ENCODE measurements at regions not wholly inside any gene's neighbourhood (a gene's known extent, or its start where the extent isn't known, plus 50 kb on each side); places are given as distances from the start of the nearest gene placed in this dataset.

- Mint-ChIP-seq H3K9me3 (peaks cover 0 to 2% (median 0%) of the 10 kb centered on the region in 7 donors), H3K4me3 (no peak overlapping the region), H3K27me3 (ENCODE audit: low read depth in 3 of 3) (peaks cover 0 to 5% (median 2%) of the 10 kb centered on the region in 3 donors), H3K4me1 (no peaks in the 10 kb centered on the region), H3K27ac (no peak overlapping the region), H3K36me3 (no peaks in the 10 kb centered on the region)
- Histone ChIP-seq H4K20me1 (ENCODE audit: insufficient read depth, low read length) (no peaks in the 10 kb centered on the region), H3K4me3 (replicated peaks in 1 of 3; ENCODE audit: low read depth in 2 of 3, low read length in 3 of 3) (no peak overlapping the region), H2AFZ (ENCODE audit: insufficient read depth, low read depth, low read length, poor library complexity, severe bottlenecking) (no peak overlapping the region), H3K9me3 (replicated peaks in 1 of 2; ENCODE audit: control insufficient read depth in 1 of 2, insufficient read depth in 1 of 2, low read length in 2 of 2) (no peaks in the 10 kb centered on the region), H3K9ac (ENCODE audit: insufficient read depth, low read length, poor library complexity, severe bottlenecking) (no peak overlapping the region), H3K4me2 (replicated peaks; ENCODE audit: extremely low read depth, low read length, poor library complexity, severe bottlenecking) (no peak overlapping the region), H3K27ac (ENCODE audit: low read depth in 1 of 2, low read length in 2 of 2) (no peak overlapping the region), H3K36me3 (replicated peaks in 1 of 2; ENCODE audit: control insufficient read depth in 1 of 2, insufficient read depth in 2 of 2, low read length in 2 of 2) (no peaks in the 10 kb centered on the region), H3K79me2 (ENCODE audit: insufficient read depth, low read length) (no peaks in the 10 kb centered on the region), H3K4me1 (ENCODE audit: control insufficient read depth in 1 of 2, insufficient read depth in 2 of 2, low read length in 2 of 2) (no peaks in the 10 kb centered on the region), H3K27me3 (ENCODE audit: control insufficient read depth in 2 of 2, insufficient read depth in 2 of 2, low read length in 2 of 2) (no peaks in the 10 kb centered on the region)
- DNase-seq: no peak
- TF ChIP-seq CTCF (IDR thresholded peaks at IDR 0.05): no peak
- intact Hi-C loops (cut with micrococcal nuclease): no loop called here
- WGBS (ENCODE audit: insufficient coverage): no CpG with 5 or more reads among the region's 1 CpG
Observed at GRCh38 chr3:16089521-16089920, 85.0 kb upstream of the GALNT15 start.

GRCh38 chr3:16090024-16090423 is 84.5 kb upstream of the GALNT15 start:
- no peak overlapping the region for H2AFZ ChIP-seq (ENCODE audit: insufficient read depth, low read depth, low read length, poor library complexity, severe bottlenecking)
- H3K9ac ChIP-seq (ENCODE audit: insufficient read depth, low read length, poor library complexity, severe bottlenecking): no peak overlapping the region
- H3K79me2 ChIP-seq (ENCODE audit: insufficient read depth, low read length): no peaks in the 10 kb centered on the region
- intact Hi-C loops (cut with micrococcal nuclease): no loop called here
- H3K36me3 ChIP-seq (replicated peaks in 1 of 2; ENCODE audit: control insufficient read depth in 1 of 2, insufficient read depth in 2 of 2, low read length in 2 of 2): no peaks in the 10 kb centered on the region
- TF ChIP-seq CTCF (IDR thresholded peaks at IDR 0.05): no peak
- WGBS (ENCODE audit: insufficient coverage): no CpG with 5 or more reads among the region's 1 CpG
- no peaks in the 10 kb centered on the region for H4K20me1 ChIP-seq (ENCODE audit: insufficient read depth, low read length)
- H3K4me3 Mint-ChIP-seq: no peak overlapping the region
- no peak overlapping the region for H3K4me2 ChIP-seq (replicated peaks; ENCODE audit: extremely low read depth, low read length, poor library complexity, severe bottlenecking)
- H3K27ac Mint-ChIP-seq: no peak overlapping the region
- no peak overlapping the region for H3K4me3 ChIP-seq (replicated peaks in 1 of 3; ENCODE audit: low read depth in 2 of 3, low read length in 3 of 3)
- no peak overlapping the region for H3K27ac ChIP-seq (ENCODE audit: low read depth in 1 of 2, low read length in 2 of 2)
- no peak for DNase-seq
- peaks cover 0 to 2% (median 0%) of the 10 kb centered on the region in 7 donors for H3K9me3 Mint-ChIP-seq
- no peaks in the 10 kb centered on the region for H3K36me3 Mint-ChIP-seq
- H3K27me3 Mint-ChIP-seq (ENCODE audit: low read depth in 3 of 3): peaks cover 0 to 5% (median 2%) of the 10 kb centered on the region in 3 donors
- H3K27me3 ChIP-seq (ENCODE audit: control insufficient read depth in 2 of 2, insufficient read depth in 2 of 2, low read length in 2 of 2): no peaks in the 10 kb centered on the region
- H3K4me1 ChIP-seq (ENCODE audit: control insufficient read depth in 1 of 2, insufficient read depth in 2 of 2, low read length in 2 of 2): no peaks in the 10 kb centered on the region
- H3K9me3 ChIP-seq (replicated peaks in 1 of 2; ENCODE audit: control insufficient read depth in 1 of 2, insufficient read depth in 1 of 2, low read length in 2 of 2): no peaks in the 10 kb centered on the region
- H3K4me1 Mint-ChIP-seq: no peaks in the 10 kb centered on the region

Data from CD14-positive monocyte (primary cell).